ENCODE measurements at regions not wholly inside any gene's neighbourhood (a gene's known extent, or its start where the extent isn't known, plus 50 kb on each side); places are given as distances from the start of the nearest gene placed in this dataset.
"Not testable (repeated sequence)": the region's sequence is repeated elsewhere in the genome, so short reads cannot be mapped to it uniquely, and the experiment has no call there.

GRCh38 chr9:135282808-135283207, 195.3 kb downstream of the OLFM1 start:
- H3K9ac ChIP-seq (ENCODE audit: low read depth, low read length) = no peak overlapping the region
- H3K36me3 ChIP-seq (ENCODE audit: insufficient read depth, low read length) = no peaks in the 10 kb centered on the region
- H3K9me3 ChIP-seq (ENCODE audit: control insufficient read depth, insufficient read depth, low read length) = no peaks in the 10 kb centered on the region
- H3K4me1 ChIP-seq (ENCODE audit: insufficient read depth, low read length) = no peaks in the 10 kb centered on the region

GRCh38 chr9:135283671-135284070, 195.9 kb upstream of the PPP1R26 start:
- no peak overlapping the region for H3K9ac ChIP-seq (ENCODE audit: low read depth, low read length)
- no peaks in the 10 kb centered on the region for H3K36me3 ChIP-seq (ENCODE audit: insufficient read depth, low read length)

GRCh38 chr9:135284386-135285134, 195.0 kb upstream of the PPP1R26 start:
- no peaks in the 10 kb centered on the region for H3K9me3 ChIP-seq (ENCODE audit: control insufficient read depth, insufficient read depth, low read length)
- no peaks in the 10 kb centered on the region for H3K36me3 ChIP-seq (ENCODE audit: insufficient read depth, low read length)
- H3K4me1 ChIP-seq (ENCODE audit: insufficient read depth, low read length) = no peaks in the 10 kb centered on the region
- H3K9ac ChIP-seq (ENCODE audit: low read depth, low read length) = no peak overlapping the region

More at GRCh38 chr9:135283671-135284070, 195.9 kb upstream of the PPP1R26 start:
- Histone ChIP-seq H3K4me1 (ENCODE audit: insufficient read depth, low read length) (no peaks in the 10 kb centered on the region), H3K9me3 (ENCODE audit: control insufficient read depth, insufficient read depth, low read length) (no peaks in the 10 kb centered on the region)

- H3K4me1 ChIP-seq (ENCODE audit: insufficient read depth, low read length); H3K9me3 ChIP-seq (ENCODE audit: control insufficient read depth, insufficient read depth, low read length); H3K36me3 ChIP-seq (ENCODE audit: insufficient read depth, low read length); H3K9ac ChIP-seq (ENCODE audit: low read depth, low read length): not testable (repeated sequence)
These were observed 193.2 kb upstream of the PPP1R26 start for GRCh38 chr9:135286187-135286925.

GRCh38 chr9:135286961-135287360, 192.6 kb upstream of the PPP1R26 start:
- H3K36me3 ChIP-seq (ENCODE audit: insufficient read depth, low read length) = no peaks in the 10 kb centered on the region
- H3K9me3 ChIP-seq (ENCODE audit: control insufficient read depth, insufficient read depth, low read length) = no peaks in the 10 kb centered on the region
- H3K4me1 ChIP-seq (ENCODE audit: insufficient read depth, low read length) = no peaks in the 10 kb centered on the region
- H3K9ac ChIP-seq (ENCODE audit: low read depth, low read length) = no peak overlapping the region

GRCh38 chr9:135287627-135288026, 192.0 kb upstream of the PPP1R26 start:
- Histone ChIP-seq H3K36me3 (ENCODE audit: insufficient read depth, low read length) (no peaks in the 10 kb centered on the region), H3K9ac (ENCODE audit: low read depth, low read length) (no peak overlapping the region), H3K4me1 (ENCODE audit: insufficient read depth, low read length) (no peaks in the 10 kb centered on the region), H3K9me3 (ENCODE audit: control insufficient read depth, insufficient read depth, low read length) (no peaks in the 10 kb centered on the region)

GRCh38 chr9:135288054-135288453, 191.5 kb upstream of the PPP1R26 start:
- Histone ChIP-seq H3K9ac (ENCODE audit: low read depth, low read length) (no peak overlapping the region), H3K9me3 (ENCODE audit: control insufficient read depth, insufficient read depth, low read length) (no peaks in the 10 kb centered on the region), H3K36me3 (ENCODE audit: insufficient read depth, low read length) (no peaks in the 10 kb centered on the region), H3K4me1 (ENCODE audit: insufficient read depth, low read length) (no peaks in the 10 kb centered on the region)

GRCh38 chr9:135289081-135289491, 190.5 kb upstream of the PPP1R26 start:
- no peak overlapping the region for H3K9ac ChIP-seq (ENCODE audit: low read depth, low read length)
- no peaks in the 10 kb centered on the region for H3K4me1 ChIP-seq (ENCODE audit: insufficient read depth, low read length)
- no peaks in the 10 kb centered on the region for H3K9me3 ChIP-seq (ENCODE audit: control insufficient read depth, insufficient read depth, low read length)

GRCh38 chr9:135290086-135290485, 189.5 kb upstream of the PPP1R26 start:
- no peaks in the 10 kb centered on the region for H3K9me3 ChIP-seq (ENCODE audit: control insufficient read depth, insufficient read depth, low read length)
- peaks cover 2% of the 10 kb centered on the region for H3K4me1 ChIP-seq (ENCODE audit: insufficient read depth, low read length)
- H3K9ac ChIP-seq (ENCODE audit: low read depth, low read length) = no peak overlapping the region
- H3K36me3 ChIP-seq (ENCODE audit: insufficient read depth, low read length) = no peaks in the 10 kb centered on the region

More at GRCh38 chr9:135289081-135289491, 190.5 kb upstream of the PPP1R26 start:
- H3K36me3 ChIP-seq (ENCODE audit: insufficient read depth, low read length) = no peaks in the 10 kb centered on the region

- no peaks in the 10 kb centered on the region for H3K36me3 ChIP-seq (ENCODE audit: insufficient read depth, low read length)
- H3K9me3 ChIP-seq (ENCODE audit: control insufficient read depth, insufficient read depth, low read length) = no peaks in the 10 kb centered on the region
- peaks cover 7% of the 10 kb centered on the region for H3K4me1 ChIP-seq (ENCODE audit: insufficient read depth, low read length)
- no peak overlapping the region for H3K9ac ChIP-seq (ENCODE audit: low read depth, low read length)
These were observed 189.0 kb upstream of the PPP1R26 start for GRCh38 chr9:135290566-135290965.

GRCh38 chr9:135291165-135291564, 188.4 kb upstream of the PPP1R26 start:
- H3K9ac ChIP-seq (ENCODE audit: low read depth, low read length) = no peak overlapping the region
- H3K36me3 ChIP-seq (ENCODE audit: insufficient read depth, low read length) = no peaks in the 10 kb centered on the region
- no peaks in the 10 kb centered on the region for H3K9me3 ChIP-seq (ENCODE audit: control insufficient read depth, insufficient read depth, low read length)
- peaks cover 13% of the 10 kb centered on the region for H3K4me1 ChIP-seq (ENCODE audit: insufficient read depth, low read length)

- Histone ChIP-seq H3K9me3 (ENCODE audit: control insufficient read depth, insufficient read depth, low read length) (no peaks in the 10 kb centered on the region), H3K36me3 (ENCODE audit: insufficient read depth, low read length) (no peaks in the 10 kb centered on the region), H3K4me1 (ENCODE audit: insufficient read depth, low read length) (peaks cover 23% of the 10 kb centered on the region), H3K9ac (ENCODE audit: low read depth, low read length) (no peak overlapping the region)
These were observed 184.7 kb upstream of the PPP1R26 start for GRCh38 chr9:135294836-135295235.

GRCh38 chr9:135295551-135296300, 183.9 kb upstream of the PPP1R26 start:
- no peaks in the 10 kb centered on the region for H3K36me3 ChIP-seq (ENCODE audit: insufficient read depth, low read length)
- H3K9me3 ChIP-seq (ENCODE audit: control insufficient read depth, insufficient read depth, low read length) = no peaks in the 10 kb centered on the region
- H3K4me1 ChIP-seq (ENCODE audit: insufficient read depth, low read length) = peaks cover 23% of the 10 kb centered on the region
- H3K9ac ChIP-seq (ENCODE audit: low read depth, low read length) = no peak overlapping the region

GRCh38 chr9:135296735-135297455, 182.7 kb upstream of the PPP1R26 start:
- no peaks in the 10 kb centered on the region for H3K36me3 ChIP-seq (ENCODE audit: insufficient read depth, low read length)
- H3K9ac ChIP-seq (ENCODE audit: low read depth, low read length) = no peak overlapping the region
- peaks cover 23% of the 10 kb centered on the region for H3K4me1 ChIP-seq (ENCODE audit: insufficient read depth, low read length)
- no peaks in the 10 kb centered on the region for H3K9me3 ChIP-seq (ENCODE audit: control insufficient read depth, insufficient read depth, low read length)
